ENCODE measurements at regions not wholly inside any gene's neighbourhood (a gene's known extent, or its start where the extent isn't known, plus 50 kb on each side); places are given as distances from the start of the nearest gene placed in this dataset.

DNA sequence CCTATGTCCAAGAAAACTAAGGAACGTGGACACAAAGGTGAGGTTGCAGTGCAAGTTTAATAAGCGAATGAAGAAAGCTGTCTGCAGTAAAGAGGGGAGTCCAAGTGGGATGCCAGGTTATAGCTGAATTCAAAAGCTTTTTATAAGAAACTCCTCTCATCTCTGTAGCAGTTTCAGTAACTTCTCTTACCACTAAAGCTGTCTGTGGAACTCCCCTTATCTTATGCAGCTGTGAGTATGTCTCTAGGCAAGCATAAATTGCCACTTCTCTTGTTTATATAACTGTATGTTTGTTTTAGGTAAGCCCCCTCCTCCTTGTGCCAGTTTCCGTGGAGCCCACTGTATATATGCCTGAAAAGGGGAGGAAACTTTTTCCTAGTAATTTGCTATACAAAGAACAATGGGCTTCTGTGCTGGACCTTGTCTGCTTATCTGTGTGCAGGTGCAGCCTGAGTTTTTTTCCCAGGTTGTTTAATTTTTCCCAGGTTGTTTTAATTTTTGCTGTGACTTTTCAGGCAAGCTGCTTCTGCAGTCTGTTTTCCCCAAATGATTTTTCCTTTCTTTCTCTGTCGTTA is 875.1 kb upstream of the EPHA6 start:
- no peaks in the 10 kb centered on the region for H3K27me3 Mint-ChIP-seq (ENCODE audit: low read depth)
- H3K9me3 Mint-ChIP-seq = peaks cover 11% of the 10 kb centered on the region
- H3K4me1 Mint-ChIP-seq (ENCODE audit: low read depth) = no peaks in the 10 kb centered on the region
- no peak for DNase-seq
- ATAC-seq = no peak
- no peaks in the 10 kb centered on the region for H3K36me3 Mint-ChIP-seq (ENCODE audit: insufficient read depth)
- no peak overlapping the region for H3K4me3 Mint-ChIP-seq

- Mint-ChIP-seq H3K36me3 (ENCODE audit: insufficient read depth) (no peaks in the 10 kb centered on the region), H3K4me1 (ENCODE audit: low read depth) (no peaks in the 10 kb centered on the region), H3K9me3 (peaks cover 14% of the 10 kb centered on the region), H3K27me3 (ENCODE audit: low read depth) (no peaks in the 10 kb centered on the region), H3K4me3 (no peak overlapping the region)
- ATAC-seq (no peak), DNase-seq (no peak)
These were observed 848.6 kb upstream of the EPHA6 start for GRCh38 chr3:95965704-95966336.

- DNase-seq = no peak
- Mint-ChIP-seq H3K36me3 (ENCODE audit: insufficient read depth) (no peaks in the 10 kb centered on the region), H3K4me1 (ENCODE audit: low read depth) (no peaks in the 10 kb centered on the region), H3K27me3 (ENCODE audit: low read depth) (no peaks in the 10 kb centered on the region), H3K9me3 (peaks cover 12% of the 10 kb centered on the region), H3K4me3 (no peak overlapping the region)
- no peak for ATAC-seq
These were observed 842.8 kb upstream of the EPHA6 start for GRCh38 chr3:95971573-95971972.

DNA sequence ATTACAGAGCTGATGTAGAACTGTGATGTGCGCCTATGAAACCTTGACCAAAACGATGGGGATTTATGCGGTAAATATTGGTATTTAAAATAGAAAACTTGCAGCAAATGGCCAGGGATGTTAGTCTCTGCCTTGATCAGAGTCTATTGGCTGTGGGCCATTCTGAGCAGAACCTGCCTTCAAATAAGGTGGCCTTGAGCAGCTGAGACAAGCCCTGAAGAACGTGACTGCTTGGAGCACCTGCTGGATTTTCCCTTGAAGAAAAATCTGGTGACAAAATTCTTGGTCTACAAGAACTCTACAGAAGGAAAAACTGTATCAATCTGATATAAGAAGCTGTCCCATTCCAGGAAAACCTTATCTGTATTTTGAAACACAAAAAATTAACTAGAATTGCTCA is 820.1 kb upstream of the EPHA6 start:
- no peaks in the 10 kb centered on the region for H3K36me3 Mint-ChIP-seq (ENCODE audit: insufficient read depth)
- no peak for ATAC-seq

DNA sequence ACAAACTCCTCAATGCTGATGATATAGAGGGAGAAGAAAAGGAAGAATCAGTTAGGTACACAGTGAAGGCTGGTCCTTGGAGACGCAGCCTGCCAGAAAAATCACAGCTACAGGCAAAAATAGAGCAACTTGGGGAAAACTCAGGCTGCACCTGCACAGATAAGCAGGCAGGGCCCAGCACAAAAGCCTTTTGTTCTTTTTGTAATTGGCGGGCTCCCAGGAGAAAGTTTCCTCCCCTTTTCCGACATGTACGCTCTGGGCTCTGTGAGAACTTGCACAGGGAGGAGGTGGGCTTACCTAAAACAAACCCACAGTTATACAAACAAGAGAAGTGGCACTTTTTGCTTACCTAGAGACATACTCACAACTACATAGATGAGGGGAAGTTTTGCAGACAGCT is 813.4 kb upstream of the EPHA6 start:
- DNase-seq = no peak
- Mint-ChIP-seq H3K9me3 (peaks cover 9% of the 10 kb centered on the region), H3K4me3 (no peak overlapping the region), H3K36me3 (ENCODE audit: insufficient read depth) (no peaks in the 10 kb centered on the region), H3K4me1 (ENCODE audit: low read depth) (no peaks in the 10 kb centered on the region), H3K27me3 (ENCODE audit: low read depth) (no peaks in the 10 kb centered on the region)
- no peak for ATAC-seq

More for the DNA sequence above, 820.1 kb upstream of the EPHA6 start:
- Mint-ChIP-seq H3K9me3 (peaks cover 21% of the 10 kb centered on the region), H3K4me3 (no peak overlapping the region), H3K4me1 (ENCODE audit: low read depth) (no peaks in the 10 kb centered on the region), H3K27me3 (ENCODE audit: low read depth) (no peaks in the 10 kb centered on the region)
- DNase-seq = no peak

GRCh38 chr3:96007650-96008195 is 806.7 kb upstream of the EPHA6 start:
- H3K36me3 Mint-ChIP-seq (ENCODE audit: insufficient read depth) = no peaks in the 10 kb centered on the region
- no peaks in the 10 kb centered on the region for H3K27me3 Mint-ChIP-seq (ENCODE audit: low read depth)
- no peak overlapping the region for H3K4me3 Mint-ChIP-seq
- peaks cover 13% of the 10 kb centered on the region for H3K9me3 Mint-ChIP-seq
- ATAC-seq = no peak
- DNase-seq = no peak
- no peaks in the 10 kb centered on the region for H3K4me1 Mint-ChIP-seq (ENCODE audit: low read depth)

DNA sequence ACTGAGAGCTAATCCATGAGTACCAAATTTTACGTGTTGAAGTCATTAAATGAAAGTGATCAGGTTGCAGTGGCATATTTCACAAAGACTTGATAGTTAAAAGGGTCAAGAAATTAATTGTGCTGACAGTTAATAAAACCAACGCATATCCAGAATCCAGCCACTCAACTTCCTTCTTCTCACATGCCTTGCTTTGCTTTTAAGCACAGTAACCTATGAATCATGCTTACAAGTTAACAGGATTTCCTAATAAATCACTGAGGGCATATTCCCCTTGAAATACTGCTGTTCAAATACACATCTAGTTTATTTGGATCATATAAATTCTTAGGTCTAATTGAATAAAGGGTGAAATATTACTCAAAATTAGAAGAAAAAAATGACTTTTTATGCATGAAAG is 801.5 kb upstream of the EPHA6 start:
- DNase-seq (no peak), ATAC-seq (no peak)
- no peaks in the 10 kb centered on the region for H3K36me3 Mint-ChIP-seq (ENCODE audit: insufficient read depth)
- H3K4me3 Mint-ChIP-seq = no peak overlapping the region
- peaks cover 3% of the 10 kb centered on the region for H3K9me3 Mint-ChIP-seq
- no peaks in the 10 kb centered on the region for H3K27me3 Mint-ChIP-seq (ENCODE audit: low read depth)
- no peaks in the 10 kb centered on the region for H3K4me1 Mint-ChIP-seq (ENCODE audit: low read depth)

DNA sequence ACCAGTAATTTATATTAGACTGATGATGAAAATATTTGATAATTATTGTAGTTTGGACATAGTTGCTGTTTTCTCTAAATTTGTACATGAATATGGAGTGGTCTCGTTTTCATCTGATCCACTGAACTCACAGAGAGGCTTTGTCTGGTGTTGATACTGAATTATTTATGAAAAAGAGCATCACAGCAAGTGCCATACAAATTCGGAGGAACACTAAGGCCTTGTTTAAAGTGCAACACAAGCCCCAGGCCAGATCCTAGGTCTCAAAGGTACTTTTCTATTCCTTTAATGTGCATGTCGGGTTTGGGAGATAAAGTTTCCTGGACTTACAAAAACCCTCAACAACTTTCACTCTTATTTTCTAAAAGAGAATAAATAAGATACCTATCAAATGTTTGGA is 796.8 kb upstream of the EPHA6 start:
- ATAC-seq = no peak
- no peaks in the 10 kb centered on the region for H3K36me3 Mint-ChIP-seq (ENCODE audit: insufficient read depth)
- no peak overlapping the region for H3K4me3 Mint-ChIP-seq
- no peak for DNase-seq
- no peaks in the 10 kb centered on the region for H3K9me3 Mint-ChIP-seq
- H3K4me1 Mint-ChIP-seq (ENCODE audit: low read depth) = no peaks in the 10 kb centered on the region
- no peaks in the 10 kb centered on the region for H3K27me3 Mint-ChIP-seq (ENCODE audit: low read depth)

DNA sequence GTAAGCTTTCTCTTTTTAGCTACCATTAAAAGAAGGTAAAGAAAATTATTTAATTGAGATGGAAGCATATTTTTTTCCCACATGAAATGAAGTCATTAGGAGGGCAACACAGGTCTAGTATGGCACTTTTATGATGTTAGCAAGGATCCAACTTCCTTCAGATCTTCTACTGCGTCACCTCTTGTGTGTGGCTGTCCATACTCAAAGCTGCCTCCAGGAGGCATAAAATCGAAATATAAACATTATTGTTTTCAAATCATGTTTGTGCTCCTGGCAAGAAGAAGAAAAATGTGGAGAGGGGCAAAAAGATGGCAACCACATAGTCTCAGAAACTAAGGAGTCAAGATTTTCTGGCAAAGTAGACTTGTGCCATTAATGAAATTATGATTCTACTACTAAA is 791.7 kb upstream of the EPHA6 start:
- Mint-ChIP-seq H3K4me1 (ENCODE audit: low read depth) (no peaks in the 10 kb centered on the region), H3K4me3 (no peak overlapping the region), H3K9me3 (peaks cover 4% of the 10 kb centered on the region), H3K36me3 (ENCODE audit: insufficient read depth) (no peaks in the 10 kb centered on the region), H3K27me3 (ENCODE audit: low read depth) (no peaks in the 10 kb centered on the region)
- DNase-seq = no peak
- ATAC-seq = no peak

DNA sequence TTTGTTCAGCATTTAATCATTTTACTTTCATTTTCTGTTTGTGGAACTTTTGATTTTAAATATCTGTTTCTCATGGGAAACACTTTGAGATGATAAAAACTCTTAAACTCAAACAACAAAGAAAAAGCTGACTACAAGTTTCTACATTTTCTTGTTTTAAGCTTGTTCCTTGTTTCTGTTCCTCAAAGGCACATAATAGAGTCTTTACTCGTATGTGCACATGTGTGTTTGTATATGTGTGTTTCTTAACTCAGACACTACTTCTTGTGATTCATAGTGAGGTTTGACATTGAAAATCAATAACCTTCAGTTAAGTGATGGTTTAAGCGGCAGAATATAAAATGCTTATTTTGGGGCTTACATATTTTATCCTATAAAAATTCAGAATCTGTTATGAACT is 786.7 kb upstream of the EPHA6 start:
- Mint-ChIP-seq H3K36me3 (ENCODE audit: insufficient read depth) (no peaks in the 10 kb centered on the region), H3K9me3 (peaks cover 9% of the 10 kb centered on the region), H3K4me1 (ENCODE audit: low read depth) (no peaks in the 10 kb centered on the region)

DNA sequence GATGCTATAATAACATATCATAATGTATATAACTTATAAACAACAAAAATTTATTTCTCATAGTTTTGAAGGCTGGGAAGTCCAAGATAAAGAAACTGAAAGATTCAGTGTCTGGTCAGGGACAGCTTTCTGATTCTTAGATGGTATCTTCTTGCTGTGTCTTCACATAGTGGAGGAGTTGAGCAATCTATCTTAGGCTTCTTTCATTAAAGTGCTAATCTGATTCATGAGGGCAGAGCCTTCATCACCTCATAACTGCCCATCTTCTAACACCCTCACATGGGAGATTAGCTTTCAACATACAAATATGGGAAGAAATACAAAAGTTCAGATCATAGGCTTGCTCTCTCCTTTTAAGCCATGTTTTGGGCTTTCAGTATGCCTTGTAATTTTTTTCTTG is 774.8 kb upstream of the EPHA6 start:
- DNase-seq (no peak), ATAC-seq (no peak)
- Mint-ChIP-seq H3K36me3 (ENCODE audit: insufficient read depth) (no peaks in the 10 kb centered on the region), H3K4me1 (ENCODE audit: low read depth) (no peaks in the 10 kb centered on the region), H3K9me3 (peaks cover 5% of the 10 kb centered on the region), H3K4me3 (no peak overlapping the region), H3K27me3 (ENCODE audit: low read depth) (no peaks in the 10 kb centered on the region)

More for the DNA sequence above, 786.7 kb upstream of the EPHA6 start:
- DNase-seq = no peak
- ATAC-seq = no peak
- Mint-ChIP-seq H3K4me3 (no peak overlapping the region), H3K27me3 (ENCODE audit: low read depth) (no peaks in the 10 kb centered on the region)

- ATAC-seq (no peak), DNase-seq (no peak)
- Mint-ChIP-seq H3K4me1 (ENCODE audit: low read depth) (no peaks in the 10 kb centered on the region), H3K4me3 (no peak overlapping the region), H3K27me3 (ENCODE audit: low read depth) (no peaks in the 10 kb centered on the region), H3K36me3 (ENCODE audit: insufficient read depth) (no peaks in the 10 kb centered on the region), H3K9me3 (peaks cover 15% of the 10 kb centered on the region)
These were observed 755.1 kb upstream of the EPHA6 start for GRCh38 chr3:96059301-96059700.

DNA sequence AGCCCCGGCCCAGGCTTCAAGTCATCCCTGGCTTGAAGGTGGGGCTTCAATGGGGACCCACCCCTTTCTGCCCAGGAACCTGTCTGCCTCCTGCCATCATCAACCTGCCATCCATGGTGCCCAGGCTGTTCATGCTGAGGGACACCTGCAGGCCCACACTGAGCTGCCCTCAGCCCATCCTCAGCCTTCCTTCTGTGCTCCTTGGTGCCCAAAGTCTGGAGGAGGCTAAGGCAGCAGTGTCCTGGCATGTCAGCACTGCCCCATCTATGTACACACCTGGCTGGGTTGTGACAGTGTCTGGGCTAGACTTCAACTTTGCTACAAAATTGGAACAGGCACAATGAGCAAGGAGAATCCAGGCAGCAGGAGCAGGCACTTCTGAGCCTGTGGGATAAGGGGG is 745.3 kb upstream of the EPHA6 start:
- H3K4me3 Mint-ChIP-seq = no peak overlapping the region
- no peak for ATAC-seq
- peaks cover 8% of the 10 kb centered on the region for H3K9me3 Mint-ChIP-seq
- H3K4me1 Mint-ChIP-seq (ENCODE audit: low read depth) = no peaks in the 10 kb centered on the region
- H3K27me3 Mint-ChIP-seq (ENCODE audit: low read depth) = no peaks in the 10 kb centered on the region
- DNase-seq = no peak
- H3K36me3 Mint-ChIP-seq (ENCODE audit: insufficient read depth) = no peaks in the 10 kb centered on the region

DNA sequence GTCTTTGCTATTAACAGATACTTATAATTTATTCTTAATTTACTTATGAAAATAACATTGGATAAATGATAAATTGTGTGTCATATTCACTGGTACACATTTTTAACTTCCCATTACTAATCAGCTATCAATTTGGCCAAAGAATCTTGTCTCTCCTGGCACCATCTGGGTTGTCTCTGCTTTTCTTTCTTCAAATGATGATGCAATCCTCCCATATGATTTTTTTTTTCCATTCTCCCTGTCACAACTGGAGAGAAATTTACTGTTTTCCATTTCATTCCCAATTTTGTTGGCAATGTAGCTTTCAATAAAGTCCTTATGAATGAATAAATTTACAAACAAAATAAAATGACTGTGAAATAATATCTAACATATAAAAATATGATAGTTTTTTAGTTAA is 743.7 kb upstream of the EPHA6 start:
- H3K9me3 Mint-ChIP-seq = peaks cover 4% of the 10 kb centered on the region
- H3K4me1 Mint-ChIP-seq (ENCODE audit: low read depth) = no peaks in the 10 kb centered on the region
- ATAC-seq = no peak
- no peak overlapping the region for H3K4me3 Mint-ChIP-seq
- H3K27me3 Mint-ChIP-seq (ENCODE audit: low read depth) = no peaks in the 10 kb centered on the region
- no peaks in the 10 kb centered on the region for H3K36me3 Mint-ChIP-seq (ENCODE audit: insufficient read depth)
- DNase-seq = no peak

DNA sequence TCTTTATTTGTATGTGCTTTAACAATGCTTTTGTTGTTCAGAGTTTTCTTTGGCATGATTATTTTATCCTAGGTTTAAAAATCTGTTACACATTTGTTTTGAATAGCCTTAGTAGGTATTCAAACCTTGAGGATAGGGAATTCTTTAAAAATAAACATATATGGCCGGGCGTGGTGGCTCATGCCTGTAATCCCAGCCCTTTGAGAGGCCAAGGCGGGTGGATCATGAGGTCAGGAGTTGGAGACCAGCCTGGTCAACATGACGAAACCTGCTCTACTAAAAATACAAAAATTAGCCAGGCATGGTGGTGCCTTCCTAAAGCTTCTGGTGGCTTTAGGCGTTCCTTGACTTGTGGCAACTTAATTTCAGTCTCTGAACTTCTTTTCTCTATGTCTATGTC is 743.3 kb upstream of the EPHA6 start:
- DNase-seq (no peak), ATAC-seq (no peak)
- Mint-ChIP-seq H3K9me3 (peaks cover 8% of the 10 kb centered on the region), H3K4me3 (no peak overlapping the region), H3K36me3 (ENCODE audit: insufficient read depth) (no peaks in the 10 kb centered on the region), H3K4me1 (ENCODE audit: low read depth) (no peaks in the 10 kb centered on the region), H3K27me3 (ENCODE audit: low read depth) (no peaks in the 10 kb centered on the region)
